Fibroblast of lung (primary cell): ENCODE measurements at regions not wholly inside any gene's neighbourhood (a gene's known extent, or its start where the extent isn't known, plus 50 kb on each side); places are given as distances from the start of the nearest gene placed in this dataset.

Experiments used
- EZH2 ChIP-seq: IDR thresholded peaks from 2 replicates; pipeline ENCODE4 v1.5.1; 2012; ENCODE audit warnings: low read length, control low read depth, mild to moderate bottlenecking; ENCODE audit errors: missing control alignments
- TF ChIP-seq, protein P1 (sequence below), 2 donors: IDR thresholded peaks in 1 of 2; conservative IDR thresholded peaks in 1 of 2; 1 replicate in 1 of 2; 2 replicates in 1 of 2; pipeline ENCODE4 v1.5.1; 2011 to 2012; ENCODE audit warnings: low read length in 2 of 2, control low read depth in 1 of 2, inconsistent platforms in 1 of 2, low read depth in 1 of 2, mild to moderate bottlenecking in 1 of 2

DNA sequence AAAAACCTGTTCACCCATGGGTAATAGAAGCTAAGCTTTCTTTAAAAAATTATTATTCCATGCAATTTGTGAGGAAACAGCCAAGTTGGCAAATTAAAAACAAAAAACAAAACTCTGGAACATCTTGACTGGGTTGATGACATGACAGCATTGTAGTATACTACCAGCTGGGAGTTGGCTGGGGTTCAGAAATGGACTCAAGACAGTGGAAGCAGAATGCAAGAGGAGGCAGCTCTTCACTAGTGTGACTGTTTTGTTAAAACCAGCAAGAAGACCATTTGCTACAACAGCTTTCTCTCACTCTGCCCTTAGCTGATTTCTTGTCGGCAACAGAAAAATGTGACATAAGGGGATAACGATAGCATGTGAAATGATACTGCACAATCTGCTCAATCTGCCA, 1298.9 kb upstream of the ADGRL4 start:
- TF ChIP-seq, protein P1, sequence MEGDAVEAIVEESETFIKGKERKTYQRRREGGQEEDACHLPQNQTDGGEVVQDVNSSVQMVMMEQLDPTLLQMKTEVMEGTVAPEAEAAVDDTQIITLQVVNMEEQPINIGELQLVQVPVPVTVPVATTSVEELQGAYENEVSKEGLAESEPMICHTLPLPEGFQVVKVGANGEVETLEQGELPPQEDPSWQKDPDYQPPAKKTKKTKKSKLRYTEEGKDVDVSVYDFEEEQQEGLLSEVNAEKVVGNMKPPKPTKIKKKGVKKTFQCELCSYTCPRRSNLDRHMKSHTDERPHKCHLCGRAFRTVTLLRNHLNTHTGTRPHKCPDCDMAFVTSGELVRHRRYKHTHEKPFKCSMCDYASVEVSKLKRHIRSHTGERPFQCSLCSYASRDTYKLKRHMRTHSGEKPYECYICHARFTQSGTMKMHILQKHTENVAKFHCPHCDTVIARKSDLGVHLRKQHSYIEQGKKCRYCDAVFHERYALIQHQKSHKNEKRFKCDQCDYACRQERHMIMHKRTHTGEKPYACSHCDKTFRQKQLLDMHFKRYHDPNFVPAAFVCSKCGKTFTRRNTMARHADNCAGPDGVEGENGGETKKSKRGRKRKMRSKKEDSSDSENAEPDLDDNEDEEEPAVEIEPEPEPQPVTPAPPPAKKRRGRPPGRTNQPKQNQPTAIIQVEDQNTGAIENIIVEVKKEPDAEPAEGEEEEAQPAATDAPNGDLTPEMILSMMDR (conservative IDR thresholded peaks at IDR 0.05 in 1 of 2, IDR thresholded peaks at IDR 0.05 in 1 of 2; ENCODE audit: low read depth in 1 of 2, low read length in 2 of 2): no peak
- no peak for TF ChIP-seq EZH2
